CD4-positive, alpha-beta T cell treated with Interleukin-15 for 4 hours (primary cell): ENCODE measurements at regions not wholly inside any gene's neighbourhood (a gene's known extent, or its start where the extent isn't known, plus 50 kb on each side); places are given as distances from the start of the nearest gene placed in this dataset.

Experiments used
- DNase-seq: peaks from one replicate; pipeline ENCODE4 v3.0.0-alpha.2; 2020; ENCODE audit warnings: low spot score

- no peak for DNase-seq
Measured at GRCh38 chr14:104425763-104426646, 153.6 kb upstream of the C14orf180 start.

GRCh38 chr14:104427131-104427851, 152.3 kb upstream of the C14orf180 start:
- DNase-seq: no peak

- no peak for DNase-seq
Measured at GRCh38 chr14:104428333-104428851, 151.2 kb upstream of the C14orf180 start.

- no peak for DNase-seq
Measured at GRCh38 chr14:104428860-104429259, 150.7 kb upstream of the C14orf180 start.

DNA sequence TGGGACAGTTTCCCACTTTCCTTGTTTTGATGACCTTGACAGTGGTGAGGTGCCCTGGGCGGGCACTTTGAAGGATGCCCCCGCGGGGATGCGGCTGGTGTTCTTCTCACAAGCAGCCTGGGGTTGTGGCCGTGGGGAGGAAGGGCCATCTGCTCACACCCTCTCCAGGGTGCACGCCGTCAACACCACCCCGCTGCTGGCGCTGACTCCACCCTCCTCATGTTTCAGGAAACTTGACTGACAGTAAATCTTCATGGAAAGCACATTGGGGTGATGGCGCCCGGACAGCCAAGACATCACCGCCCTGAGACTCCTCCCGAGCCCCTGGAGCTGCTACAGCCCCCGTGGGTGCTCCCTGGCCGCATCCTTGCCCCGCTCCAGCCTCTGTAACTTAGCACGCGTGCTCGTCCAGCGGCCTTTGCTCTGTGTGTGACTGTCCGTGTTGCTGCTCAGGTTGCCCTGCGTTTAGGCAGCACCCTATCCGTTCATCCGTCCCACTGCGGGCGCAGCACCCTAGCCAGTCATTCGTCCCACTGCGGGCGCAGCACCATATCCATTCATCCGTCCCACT, 150.2 kb upstream of the C14orf180 start:
- DNase-seq: no peak

DNA sequence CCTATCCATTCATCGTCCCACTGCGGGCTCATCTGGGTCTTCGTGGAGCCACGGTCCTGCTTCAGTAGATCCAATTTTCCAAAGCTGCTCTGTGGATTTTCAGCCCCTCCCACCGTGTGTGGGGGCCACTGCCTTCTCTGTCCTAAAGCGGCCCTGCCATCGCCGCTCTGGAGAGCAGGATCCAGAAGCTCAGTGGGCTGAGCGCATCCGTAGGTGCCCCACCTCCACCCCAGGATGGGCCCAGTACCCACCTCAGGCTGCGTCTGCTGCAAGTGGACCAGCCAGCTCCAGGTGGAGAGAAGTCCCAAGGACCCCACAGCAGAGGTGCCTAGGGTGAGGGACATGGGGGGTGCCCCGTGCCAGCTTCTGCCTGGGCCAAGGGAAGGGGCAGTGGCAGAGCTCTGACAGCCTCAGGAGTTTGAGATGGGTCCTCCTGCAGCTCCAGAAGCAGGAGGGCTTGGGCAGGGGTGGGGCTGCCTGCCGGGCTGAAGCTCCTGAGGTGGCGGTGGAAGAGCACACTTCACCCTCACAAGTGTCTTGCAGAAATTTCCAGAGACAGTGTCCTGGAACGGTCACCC, 148.1 kb upstream of the C14orf180 start:
- no peak for DNase-seq

- no peak for DNase-seq
Measured at GRCh38 chr14:104431929-104432541, 147.5 kb upstream of the C14orf180 start.

DNA sequence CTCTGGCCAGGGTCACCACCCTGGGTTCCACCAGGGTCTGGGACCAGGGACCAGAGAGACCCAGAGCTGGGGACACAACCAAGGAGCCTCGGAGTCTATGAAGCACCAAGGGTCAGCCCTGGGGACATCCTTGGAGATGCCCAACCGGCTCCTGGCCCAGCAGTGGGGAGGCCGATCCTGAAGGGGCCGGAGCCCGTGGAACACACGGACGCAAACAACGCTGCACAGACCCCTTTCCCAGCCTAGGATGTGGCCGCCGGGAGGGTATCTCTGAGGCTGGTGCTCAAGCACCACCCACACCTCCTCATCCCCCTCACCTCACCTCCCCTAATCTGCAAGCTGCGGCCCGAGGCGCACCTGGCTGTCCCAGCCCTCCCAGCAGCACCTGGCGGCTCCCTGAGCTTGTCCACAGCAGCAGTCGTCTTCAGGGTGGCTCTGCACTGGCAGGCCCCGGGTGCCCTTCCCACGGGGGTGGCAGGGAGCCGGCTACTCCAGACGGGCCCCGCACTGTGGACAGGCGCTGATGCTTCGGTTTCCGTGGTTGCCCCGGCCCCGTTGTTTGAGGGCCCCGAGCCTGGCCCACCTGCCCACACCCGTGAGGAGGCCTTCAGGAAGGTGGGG, 146.8 kb upstream of the C14orf180 start:
- no peak for DNase-seq

GRCh38 chr14:104433401-104434213, 146.0 kb upstream of the C14orf180 start:
- no peak for DNase-seq

DNA sequence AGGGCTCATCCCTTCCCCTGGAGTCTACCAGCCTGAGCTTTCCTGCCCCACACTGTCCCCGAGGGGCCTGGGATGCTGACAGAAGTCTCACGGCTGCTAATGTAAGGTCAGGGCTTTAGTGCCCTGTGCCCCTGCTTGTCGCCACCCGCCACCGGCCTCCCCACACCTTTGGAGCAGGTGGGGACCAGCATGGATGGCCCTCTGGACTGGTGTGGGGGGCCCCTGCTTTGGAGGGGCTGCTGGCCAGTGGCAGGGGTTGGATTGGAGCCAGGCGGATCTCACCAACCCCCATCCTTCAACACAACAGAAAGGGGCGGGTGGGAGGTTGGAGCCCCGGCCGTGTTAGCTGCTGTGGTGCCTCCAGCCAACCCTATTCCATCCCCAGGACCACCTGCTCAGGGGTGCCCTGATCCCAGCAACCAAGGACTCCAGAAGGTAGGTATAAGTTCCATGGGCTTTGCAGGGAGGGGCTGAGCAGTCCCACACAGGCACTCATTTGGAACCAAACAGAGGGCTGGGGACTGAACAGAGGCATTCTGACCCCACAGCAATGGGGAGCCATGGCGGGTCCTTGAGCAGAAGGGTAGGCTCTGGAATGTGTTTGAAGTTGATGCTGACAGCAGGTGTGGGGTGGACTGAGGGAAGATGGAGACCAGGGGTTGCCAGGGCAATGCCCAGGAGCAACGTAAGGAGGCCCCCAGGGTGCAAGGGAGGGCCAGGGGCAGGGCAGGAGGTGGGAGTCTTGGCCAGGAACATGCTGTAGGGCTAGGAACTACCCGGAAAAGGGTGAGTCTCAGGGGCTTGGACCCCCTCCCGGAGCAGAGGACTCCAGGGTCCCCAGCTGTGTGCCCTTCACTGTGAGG, 145.1 kb upstream of the C14orf180 start:
- no peak for DNase-seq

DNA sequence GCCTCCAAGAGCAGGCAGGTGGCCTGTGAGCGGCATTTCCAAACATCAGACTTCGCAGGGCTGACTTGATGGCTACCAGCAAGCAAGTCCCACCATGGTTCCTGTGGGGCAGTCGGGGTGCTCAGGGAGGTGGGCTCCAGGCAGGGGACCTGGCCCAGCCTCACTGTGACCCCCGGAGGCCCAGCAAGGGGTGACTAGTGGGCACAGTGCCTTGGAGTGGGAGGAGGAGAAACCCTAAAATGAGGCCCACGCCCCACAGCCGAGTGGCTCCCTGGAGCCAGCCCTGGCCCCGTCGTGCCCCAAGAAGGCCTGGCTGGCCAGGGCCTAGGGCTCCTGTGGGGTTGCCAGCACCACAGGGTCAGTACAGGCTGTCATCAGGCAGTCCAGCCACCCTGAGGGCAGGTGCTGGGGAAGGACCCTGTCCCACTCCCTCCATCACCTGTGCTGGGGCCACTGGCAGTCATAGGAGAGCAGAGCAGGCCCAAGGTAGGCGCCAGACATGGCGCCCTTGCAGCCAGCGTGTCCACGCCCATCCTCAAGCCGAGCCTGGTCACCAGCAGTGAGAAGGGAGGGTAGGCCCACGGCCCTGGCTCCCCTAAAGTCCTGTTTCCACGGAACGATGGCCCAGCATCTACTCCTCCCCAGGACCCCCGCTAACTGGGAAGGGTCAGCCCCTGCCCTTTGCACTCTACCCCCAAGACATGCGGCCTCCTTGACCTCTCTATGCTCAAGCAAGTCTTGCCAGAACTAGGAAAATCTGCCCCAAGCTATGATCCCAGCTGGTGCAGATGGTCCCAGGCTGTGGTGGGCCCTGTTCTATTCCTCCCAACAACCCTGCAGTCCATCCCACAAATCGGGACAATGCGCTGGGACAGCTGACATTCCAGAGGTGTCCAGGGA, 144.2 kb upstream of the C14orf180 start:
- no peak for DNase-seq

DNA sequence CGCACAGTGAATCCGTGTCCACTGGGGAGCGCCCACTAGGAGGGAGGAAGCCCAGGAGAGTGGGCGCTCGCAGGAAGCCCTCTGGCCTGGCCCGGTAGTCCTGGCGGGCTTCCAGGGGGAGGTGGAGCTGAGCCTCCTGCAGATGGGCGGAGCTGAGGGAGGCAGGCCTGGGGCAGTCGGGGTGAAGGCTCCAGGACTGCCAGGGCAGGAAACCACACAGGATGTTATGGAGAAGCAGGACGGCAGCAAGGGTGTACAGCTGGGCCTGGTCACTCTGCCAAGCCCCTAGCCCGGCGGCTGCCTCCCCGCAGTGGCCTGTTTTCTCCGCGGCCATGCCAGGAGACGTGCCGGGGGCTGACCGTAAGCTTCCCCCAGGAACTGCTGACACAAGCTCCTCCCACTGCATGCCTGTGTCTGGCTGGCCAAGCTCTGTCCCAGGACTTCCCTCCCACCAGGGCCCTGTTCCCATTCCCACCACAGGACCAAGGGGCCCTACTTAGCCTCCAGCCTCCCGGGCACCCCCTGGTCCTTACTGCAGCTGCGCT, 143.4 kb upstream of the C14orf180 start:
- DNase-seq: no peak

GRCh38 chr14:104436741-104437701, 142.5 kb upstream of the C14orf180 start:
- no peak for DNase-seq

DNA sequence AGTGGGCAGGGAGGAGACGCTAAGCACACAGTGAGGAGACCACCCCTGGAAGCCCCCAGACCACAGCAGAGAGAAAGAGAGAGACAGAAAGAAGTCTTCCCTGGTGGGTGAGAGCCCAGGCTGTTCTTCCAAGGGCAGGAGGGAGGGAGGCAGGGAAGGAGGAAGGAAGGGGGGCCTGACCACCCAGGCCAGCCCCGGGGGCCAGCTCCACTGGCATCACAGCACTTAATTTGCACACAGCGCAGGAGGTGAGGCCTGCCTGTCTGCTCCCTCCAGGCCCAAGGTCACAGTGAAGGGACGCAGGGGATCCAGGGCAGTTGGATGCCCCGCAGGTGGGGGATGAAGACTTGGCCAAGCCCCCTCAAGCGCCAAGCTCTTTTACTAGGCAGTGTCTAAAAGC, 141.9 kb upstream of the C14orf180 start:
- DNase-seq: no peak

- no peak for DNase-seq
Measured at GRCh38 chr14:104438166-104438887, 141.2 kb upstream of the C14orf180 start.

DNA sequence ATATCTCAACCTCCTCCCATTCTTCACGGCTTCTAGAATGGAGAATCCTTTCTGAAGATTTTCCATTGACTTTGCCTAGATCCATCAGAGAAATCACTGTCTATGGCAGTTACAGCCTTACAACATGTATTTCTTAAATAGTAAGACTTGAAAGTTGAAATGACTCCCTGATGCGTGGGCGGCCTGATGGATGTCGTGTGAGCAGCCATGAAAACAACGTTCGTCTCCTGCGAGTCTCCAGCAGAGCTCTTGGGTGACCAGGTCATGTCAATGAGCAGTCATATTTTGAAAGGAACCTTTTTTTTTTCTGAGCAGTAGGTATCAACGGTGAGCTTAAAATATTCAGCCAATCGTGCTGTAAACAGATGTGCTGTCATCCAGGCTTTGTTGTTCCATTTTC, 139.9 kb upstream of the C14orf180 start:
- DNase-seq: no peak
